ENCODE measurements at regions not wholly inside any gene's neighbourhood (a gene's known extent, or its start where the extent isn't known, plus 50 kb on each side); places are given as distances from the start of the nearest gene placed in this dataset.

GRCh38 chr5:5540065-5540464 is 117.6 kb downstream of the ICE1 start:
- H3K36me3 ChIP-seq (ENCODE audit: control insufficient read depth in 2 of 2, insufficient read depth in 2 of 2, low read length in 2 of 2), result no peaks in the 10 kb centered on the region
- H3K9ac ChIP-seq (ENCODE audit: low read depth in 1 of 2, low read length in 2 of 2), result no peak overlapping the region
- no peaks in the 10 kb centered on the region for H3K27me3 ChIP-seq (ENCODE audit: control insufficient read depth in 2 of 2, insufficient read depth in 2 of 2, low read length in 2 of 2)
- H3K4me3 ChIP-seq (ENCODE audit: low read length in 2 of 2), result no peak overlapping the region
- no peaks in the 10 kb centered on the region for H3K4me1 ChIP-seq (ENCODE audit: control insufficient read depth in 2 of 2, insufficient read depth in 2 of 2, low read length in 2 of 2)
- no peak overlapping the region for H3K27ac ChIP-seq (ENCODE audit: low read depth in 2 of 2, low read length in 2 of 2)
- no peaks in the 10 kb centered on the region for H3K9me3 ChIP-seq (ENCODE audit: control insufficient read depth in 2 of 2, low read length in 2 of 2)

All from mucosa of rectum (tissue), 2 donors.